ENCODE measurements at regions not wholly inside any gene's neighbourhood (a gene's known extent, or its start where the extent isn't known, plus 50 kb on each side); places are given as distances from the start of the nearest gene placed in this dataset.
A peak's percentile ranks its signal among the peaks of the same experiment; 100 is the strongest.

DNA sequence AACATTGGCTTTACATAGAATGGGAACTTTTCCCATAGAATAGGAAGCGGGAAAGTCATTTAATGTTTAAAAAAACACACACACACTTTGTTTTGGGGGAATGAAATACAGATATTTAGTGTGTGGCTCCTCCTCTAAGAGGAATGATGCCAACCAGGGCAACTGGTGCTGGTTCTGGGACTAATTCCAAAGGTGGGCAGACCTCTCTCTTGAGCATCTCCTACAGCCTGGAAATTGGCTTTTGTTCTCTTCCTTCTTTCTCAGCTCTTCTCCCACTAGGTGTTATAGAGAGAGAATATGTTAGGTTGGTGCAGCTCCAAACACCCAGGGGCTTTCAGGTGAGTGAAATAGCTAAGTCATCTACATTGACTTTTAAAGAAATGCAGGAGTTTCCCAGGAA is 190.1 kb downstream of the RAD51AP2 start:
- TF ChIP-seq, protein P1, sequence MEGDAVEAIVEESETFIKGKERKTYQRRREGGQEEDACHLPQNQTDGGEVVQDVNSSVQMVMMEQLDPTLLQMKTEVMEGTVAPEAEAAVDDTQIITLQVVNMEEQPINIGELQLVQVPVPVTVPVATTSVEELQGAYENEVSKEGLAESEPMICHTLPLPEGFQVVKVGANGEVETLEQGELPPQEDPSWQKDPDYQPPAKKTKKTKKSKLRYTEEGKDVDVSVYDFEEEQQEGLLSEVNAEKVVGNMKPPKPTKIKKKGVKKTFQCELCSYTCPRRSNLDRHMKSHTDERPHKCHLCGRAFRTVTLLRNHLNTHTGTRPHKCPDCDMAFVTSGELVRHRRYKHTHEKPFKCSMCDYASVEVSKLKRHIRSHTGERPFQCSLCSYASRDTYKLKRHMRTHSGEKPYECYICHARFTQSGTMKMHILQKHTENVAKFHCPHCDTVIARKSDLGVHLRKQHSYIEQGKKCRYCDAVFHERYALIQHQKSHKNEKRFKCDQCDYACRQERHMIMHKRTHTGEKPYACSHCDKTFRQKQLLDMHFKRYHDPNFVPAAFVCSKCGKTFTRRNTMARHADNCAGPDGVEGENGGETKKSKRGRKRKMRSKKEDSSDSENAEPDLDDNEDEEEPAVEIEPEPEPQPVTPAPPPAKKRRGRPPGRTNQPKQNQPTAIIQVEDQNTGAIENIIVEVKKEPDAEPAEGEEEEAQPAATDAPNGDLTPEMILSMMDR (conservative IDR thresholded peaks at IDR 0.05; ENCODE audit: low read depth), result no peak
- ChIA-PET CTCF (no interaction called here), POLR2A (ENCODE audit: low non-redundant PET) (no interaction called here)
- H3K27ac ChIP-seq, result no peak overlapping the region
- no peak for DNase-seq (ENCODE audit: low spot score)

DNA sequence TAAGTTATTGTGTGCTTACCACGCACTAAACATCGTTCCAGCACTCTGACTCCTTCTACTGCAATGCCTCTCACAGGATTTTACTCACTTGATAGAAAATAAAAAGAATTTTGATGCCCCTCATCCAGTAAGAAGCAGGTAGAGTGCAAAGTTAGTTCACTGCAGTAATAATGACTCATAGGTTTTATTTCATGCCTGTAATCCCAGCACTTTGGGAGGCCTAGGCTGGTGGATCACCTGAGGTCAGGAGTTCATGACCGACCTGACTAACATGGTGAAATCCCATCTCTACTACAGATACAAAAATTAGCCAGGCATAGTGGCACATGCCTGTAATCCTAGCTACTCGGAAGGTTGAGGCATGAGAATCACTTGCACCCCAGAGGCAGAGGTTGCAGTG is 190.6 kb downstream of the RAD51AP2 start:
- H3K27ac ChIP-seq, result no peak overlapping the region
- TF ChIP-seq, protein P1 (conservative IDR thresholded peaks at IDR 0.05; ENCODE audit: low read depth), result no peak
- peak; percentile 13 for DNase-seq (ENCODE audit: low spot score)
- ChIA-PET CTCF (interaction anchor here (0.6 kb wide), 1 partner anchor 42 kb away, joined by 4 read pairs; no protein-coding TSS in a partner anchor), POLR2A (ENCODE audit: low non-redundant PET) (no interaction called here)

DNA sequence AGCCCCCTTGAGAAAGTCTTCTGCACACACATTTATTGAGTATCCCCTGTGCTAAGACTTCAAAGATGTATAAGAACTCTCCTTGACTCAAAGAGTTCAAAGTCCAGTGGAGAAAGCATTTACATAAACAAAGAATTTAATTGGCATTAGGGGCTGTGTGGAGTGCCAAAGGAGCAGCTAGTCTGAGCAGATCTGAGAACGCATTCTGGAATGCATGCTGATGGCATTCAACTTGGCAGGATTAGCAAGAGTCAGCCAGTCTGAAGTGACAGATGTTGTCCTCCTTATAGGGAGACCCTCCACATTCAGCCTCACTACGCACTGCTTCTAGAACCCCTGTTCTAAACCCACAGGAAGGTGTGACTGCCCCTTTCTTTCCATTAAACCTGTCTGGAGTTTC is 191.5 kb downstream of the RAD51AP2 start:
- TF ChIP-seq, protein P1 (conservative IDR thresholded peaks at IDR 0.05; ENCODE audit: low read depth), result no peak
- CTCF ChIA-PET, result no interaction called here
- DNase-seq (ENCODE audit: low spot score), result no peak
- no peak overlapping the region for H3K27ac ChIP-seq
- POLR2A ChIA-PET (ENCODE audit: low non-redundant PET), result no interaction called here

DNA sequence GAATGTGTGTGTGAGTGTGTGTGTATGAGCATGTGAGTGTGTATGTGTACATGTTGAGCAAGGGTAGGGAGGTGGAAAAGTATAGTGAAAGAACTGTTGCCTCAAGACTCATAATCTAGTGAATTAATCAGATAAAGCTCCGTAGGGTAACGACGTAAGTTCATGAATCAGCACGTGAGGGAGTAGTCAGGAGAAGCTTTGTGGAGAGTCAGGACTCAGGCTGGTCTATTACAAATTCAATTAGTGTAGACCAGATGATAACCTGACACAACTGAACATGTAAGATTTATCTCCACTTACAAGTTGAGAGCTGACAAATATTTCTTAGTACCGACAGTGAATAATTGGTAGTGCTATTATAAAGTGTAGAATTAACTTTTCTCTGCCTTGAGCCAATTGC is 194.5 kb downstream of the RAD51AP2 start:
- CTCF ChIA-PET, result interaction anchor here (0.7 kb wide), 1 partner anchor 102 kb away, joined by 3 read pairs; no protein-coding TSS in a partner anchor
- TF ChIP-seq, protein P1 (conservative IDR thresholded peaks at IDR 0.05; ENCODE audit: low read depth), result no peak
- POLR2A ChIA-PET (ENCODE audit: low non-redundant PET), result no interaction called here
- H3K27ac ChIP-seq, result no peak overlapping the region
- DNase-seq (ENCODE audit: low spot score), result no peak

DNA sequence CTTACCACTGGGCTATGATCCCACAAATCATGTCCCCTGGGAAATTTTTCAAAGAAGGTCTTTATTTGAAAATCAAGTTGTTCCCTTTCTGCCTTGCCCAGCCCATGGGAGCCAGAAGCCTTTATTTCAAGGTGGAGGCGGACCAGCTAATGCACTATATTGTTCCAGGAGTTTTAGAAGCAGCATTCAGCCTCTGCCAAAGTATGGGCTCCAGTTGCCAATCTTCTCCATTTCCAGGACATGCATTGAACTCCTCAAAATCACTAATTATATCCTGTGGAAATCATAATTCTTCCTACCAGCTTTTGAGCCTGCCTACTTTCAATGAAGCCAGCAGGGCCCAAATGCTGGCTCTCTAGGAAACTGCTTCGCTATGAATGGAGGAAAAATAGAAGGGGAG is 195.8 kb downstream of the RAD51AP2 start:
- H3K27ac ChIP-seq, result no peak overlapping the region
- CTCF ChIA-PET, result no interaction called here
- TF ChIP-seq, protein P1 (conservative IDR thresholded peaks at IDR 0.05; ENCODE audit: low read depth), result no peak
- POLR2A ChIA-PET (ENCODE audit: low non-redundant PET), result no interaction called here
- DNase-seq (ENCODE audit: low spot score), result no peak

DNA sequence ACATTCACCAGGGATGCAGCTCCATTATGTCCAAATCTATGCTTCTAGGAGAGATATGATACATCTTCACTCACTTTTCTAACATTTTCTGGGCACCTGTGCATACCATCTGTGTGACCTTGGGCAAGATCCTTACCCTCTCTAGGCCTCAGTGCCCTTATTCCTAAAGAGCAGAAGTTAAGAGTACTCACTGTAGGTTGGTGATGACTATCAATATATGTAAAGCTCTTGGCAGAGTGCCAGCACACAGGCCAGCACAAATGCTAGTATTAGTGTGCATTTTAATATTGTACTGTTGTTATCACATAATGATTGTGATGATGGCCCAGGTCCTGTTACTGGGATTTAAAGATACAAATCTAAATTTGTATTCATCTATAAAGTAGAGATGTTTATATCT is 199.2 kb downstream of the RAD51AP2 start:
- DNase-seq (ENCODE audit: low spot score), result no peak
- POLR2A ChIA-PET (ENCODE audit: low non-redundant PET), result no interaction called here
- TF ChIP-seq, protein P1 (conservative IDR thresholded peaks at IDR 0.05; ENCODE audit: low read depth), result no peak
- H3K27ac ChIP-seq, result no peak overlapping the region
- CTCF ChIA-PET, result no interaction called here

DNA sequence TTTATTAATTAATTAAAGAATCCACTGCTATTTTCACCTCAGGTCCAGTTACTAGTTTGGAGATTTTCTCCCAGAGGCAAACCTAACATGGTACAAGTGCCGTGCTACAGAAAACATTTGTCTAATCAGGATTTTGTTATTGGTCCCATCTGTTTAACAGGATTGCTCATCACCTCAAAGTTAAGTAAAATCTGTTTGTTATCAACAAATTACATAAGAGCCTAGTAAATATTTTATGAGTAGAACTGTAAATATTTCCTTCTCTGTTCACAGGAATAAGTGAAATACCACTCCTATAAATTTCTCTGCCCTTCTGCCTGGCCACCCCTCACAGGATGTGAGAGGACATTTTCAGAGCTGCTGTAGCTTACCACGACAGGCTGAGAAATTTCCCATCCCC is 200.2 kb downstream of the RAD51AP2 start:
- TF ChIP-seq, protein P1 (conservative IDR thresholded peaks at IDR 0.05; ENCODE audit: low read depth), result no peak
- DNase-seq (ENCODE audit: low spot score), result no peak
- H3K27ac ChIP-seq, result no peak overlapping the region
- CTCF ChIA-PET, result interaction anchor here (0.7 kb wide), 1 partner anchor 38 kb away, joined by 5 read pairs; no protein-coding TSS in a partner anchor
- POLR2A ChIA-PET (ENCODE audit: low non-redundant PET), result no interaction called here
